Stomach smooth muscle (tissue), 2 donors: ENCODE measurements at regions not wholly inside any gene's neighbourhood (a gene's known extent, or its start where the extent isn't known, plus 50 kb on each side); places are given as distances from the start of the nearest gene placed in this dataset.

ENCODE experiments used
- H3K27ac ChIP-seq: one replicate; pipeline ENCODE4 v1.7.0; 2013; ENCODE audit warnings: mild to moderate bottlenecking, low read length, inconsistent platforms
- H3K27me3 ChIP-seq, 2 donors: one replicate each; pipeline ENCODE4 v1.7.0; 2013; ENCODE audit warnings: low read length in 2 of 2; ENCODE audit not compliant: insufficient read depth in 2 of 2, control insufficient read depth in 1 of 2
- H3K36me3 ChIP-seq, 2 donors: one replicate each; pipeline ENCODE4 v1.7.0; 2013; ENCODE audit warnings: low read length in 2 of 2; ENCODE audit not compliant: control insufficient read depth in 2 of 2, insufficient read depth in 2 of 2
- H3K4me1 ChIP-seq: one replicate; pipeline ENCODE4 v1.7.0; 2013; ENCODE audit warnings: low read length; ENCODE audit not compliant: control insufficient read depth, insufficient read depth
- H3K4me3 ChIP-seq, 2 donors: one replicate each; pipeline ENCODE4 v1.7.0; 2013; ENCODE audit warnings: low read length in 2 of 2
- H3K9ac ChIP-seq, 2 donors: one replicate each; pipeline ENCODE4 v1.7.0; 2013; ENCODE audit warnings: low read length in 2 of 2, mild to moderate bottlenecking in 1 of 2
- H3K9me3 ChIP-seq, 2 donors: one replicate each; pipeline ENCODE4 v1.7.0; 2013; ENCODE audit warnings: low read length in 2 of 2; ENCODE audit not compliant: control insufficient read depth in 2 of 2
- donor health status: healthy.
- donor health status: Pancreatic carcinoma.

DNA sequence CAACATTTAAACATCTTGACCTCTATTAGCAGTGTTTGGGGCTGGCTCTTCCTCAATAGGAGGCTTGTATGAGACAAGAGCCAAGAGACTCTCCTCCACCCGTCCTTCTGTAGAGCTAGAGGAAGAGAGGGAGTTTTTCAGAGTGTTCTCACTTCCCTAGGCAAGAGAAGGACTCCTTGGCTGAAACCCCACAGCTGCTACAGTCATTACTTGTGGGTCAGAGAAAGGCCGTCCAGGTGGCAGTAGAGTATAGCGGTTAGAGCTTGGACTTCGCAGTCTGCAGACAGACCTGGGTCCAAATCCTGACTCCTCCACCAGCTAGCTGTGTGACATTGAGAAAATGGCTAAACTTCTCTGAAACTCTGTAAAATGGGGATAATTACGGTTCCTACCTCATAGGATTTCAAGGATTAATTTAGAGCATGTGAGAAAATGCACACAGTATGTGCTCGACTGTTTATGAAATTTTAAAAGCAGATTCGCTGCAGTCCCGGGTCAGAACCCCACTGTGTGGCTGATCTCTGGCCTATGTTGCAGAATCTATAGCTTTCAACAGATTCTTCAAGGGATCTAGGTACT lies 80.8 kb upstream of the ARAP3 start:
- Histone ChIP-seq H3K9ac (no peak overlapping the region), H3K27ac (no peak overlapping the region), H3K9me3 (no peaks in the 10 kb centered on the region), H3K36me3 (no peaks in the 10 kb centered on the region), H3K27me3 (peaks cover 7 to 25% of the 10 kb centered on the region in 2 donors), H3K4me3 (no peak overlapping the region), H3K4me1 (no peaks in the 10 kb centered on the region)

DNA sequence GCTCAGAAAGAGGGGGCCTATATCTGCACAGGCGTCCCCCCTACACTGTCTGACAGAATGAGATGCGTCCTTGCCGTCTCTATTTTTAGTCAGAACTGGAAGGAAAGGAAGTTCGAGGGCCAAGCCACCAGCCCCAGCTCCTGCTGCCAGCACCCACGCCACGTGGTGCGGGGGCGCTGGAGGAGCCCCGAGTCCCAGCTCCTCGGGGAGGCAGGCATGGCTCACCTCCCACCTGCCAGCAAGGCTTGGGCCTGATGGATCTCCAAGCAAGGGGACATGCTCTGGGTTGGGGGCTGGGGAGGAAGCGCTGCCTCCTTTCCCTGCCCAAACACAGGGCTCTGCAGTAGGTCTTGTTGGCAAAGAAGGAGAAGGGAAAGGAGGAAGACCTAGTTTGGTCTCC lies 80.3 kb upstream of the ARAP3 start:
- no peaks in the 10 kb centered on the region for H3K36me3 ChIP-seq
- H3K27ac ChIP-seq, result no peak overlapping the region
- no peak overlapping the region for H3K4me3 ChIP-seq
- no peaks in the 10 kb centered on the region for H3K9me3 ChIP-seq
- no peaks in the 10 kb centered on the region for H3K4me1 ChIP-seq
- no peak overlapping the region for H3K9ac ChIP-seq
- peaks cover 7 to 25% of the 10 kb centered on the region in 2 donors for H3K27me3 ChIP-seq

GRCh38 chr5:141760753-141761152 lies 78.7 kb upstream of the ARAP3 start:
- Histone ChIP-seq H3K4me1 (no peaks in the 10 kb centered on the region), H3K4me3 (no peak overlapping the region), H3K27me3 (peaks cover 7 to 30% of the 10 kb centered on the region in 2 donors), H3K9me3 (no peaks in the 10 kb centered on the region), H3K27ac (no peak overlapping the region), H3K9ac (no peak overlapping the region), H3K36me3 (no peaks in the 10 kb centered on the region)

DNA sequence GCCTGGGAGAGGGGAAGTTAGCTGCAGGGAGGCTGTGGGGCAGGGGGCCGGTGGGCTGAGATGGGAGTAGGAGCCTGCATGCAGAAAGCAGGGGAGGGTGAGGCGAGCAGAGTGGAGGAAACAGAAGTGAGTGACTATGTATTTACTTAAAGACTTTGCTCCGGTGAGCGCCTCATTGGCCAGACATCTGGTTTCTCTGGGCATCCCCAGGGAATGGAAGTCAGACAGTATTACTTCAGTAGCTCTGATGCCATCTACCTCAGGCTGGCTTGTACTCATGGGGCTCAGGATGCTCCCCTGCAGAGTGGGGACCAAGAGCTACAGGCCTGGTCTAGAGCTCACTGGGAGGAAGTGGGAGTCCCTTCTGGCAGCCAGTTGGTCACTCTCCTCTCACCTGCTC lies 78.2 kb upstream of the ARAP3 start:
- Histone ChIP-seq H3K4me3 (no peak overlapping the region), H3K27ac (no peak overlapping the region), H3K27me3 (peaks cover 8 to 30% of the 10 kb centered on the region in 2 donors)

GRCh38 chr5:141758310-141758998 lies 76.4 kb upstream of the ARAP3 start:
- Histone ChIP-seq H3K27ac (no peak overlapping the region), H3K4me3 (no peak overlapping the region), H3K27me3 (peaks cover 23 to 43% of the 10 kb centered on the region in 2 donors), H3K9ac (no peak overlapping the region), H3K36me3 (no peaks in the 10 kb centered on the region), H3K4me1 (no peaks in the 10 kb centered on the region), H3K9me3 (no peaks in the 10 kb centered on the region)

More for the DNA sequence above, 78.2 kb upstream of the ARAP3 start:
- no peaks in the 10 kb centered on the region for H3K4me1 ChIP-seq
- H3K9ac ChIP-seq, result no peak overlapping the region
- H3K9me3 ChIP-seq, result no peaks in the 10 kb centered on the region
- H3K36me3 ChIP-seq, result no peaks in the 10 kb centered on the region

DNA sequence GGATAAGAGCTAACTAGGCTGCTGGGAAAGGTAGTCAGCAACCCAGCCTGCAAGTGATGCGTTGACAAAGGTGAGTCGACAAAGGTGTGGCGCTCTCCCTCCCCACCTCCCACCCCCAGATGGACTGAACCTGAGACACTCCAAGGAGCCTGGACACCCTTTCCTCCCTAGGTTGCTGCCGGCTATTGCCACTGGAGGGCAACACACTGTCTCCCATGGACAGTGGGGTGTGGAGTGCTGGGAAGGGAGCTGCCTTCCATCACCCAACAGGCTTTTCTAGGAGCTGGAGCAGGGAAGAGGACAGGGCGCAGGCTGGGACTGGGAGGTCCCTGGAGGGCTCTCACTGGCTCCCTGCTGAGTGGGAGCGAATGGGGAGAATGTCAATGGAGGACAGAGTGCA lies 75.4 kb upstream of the ARAP3 start:
- Histone ChIP-seq H3K4me1 (no peaks in the 10 kb centered on the region), H3K4me3 (no peak overlapping the region), H3K36me3 (no peaks in the 10 kb centered on the region), H3K9me3 (no peaks in the 10 kb centered on the region), H3K9ac (no peak overlapping the region), H3K27ac (no peak overlapping the region), H3K27me3 (peaks cover 24 to 44% of the 10 kb centered on the region in 2 donors)

DNA sequence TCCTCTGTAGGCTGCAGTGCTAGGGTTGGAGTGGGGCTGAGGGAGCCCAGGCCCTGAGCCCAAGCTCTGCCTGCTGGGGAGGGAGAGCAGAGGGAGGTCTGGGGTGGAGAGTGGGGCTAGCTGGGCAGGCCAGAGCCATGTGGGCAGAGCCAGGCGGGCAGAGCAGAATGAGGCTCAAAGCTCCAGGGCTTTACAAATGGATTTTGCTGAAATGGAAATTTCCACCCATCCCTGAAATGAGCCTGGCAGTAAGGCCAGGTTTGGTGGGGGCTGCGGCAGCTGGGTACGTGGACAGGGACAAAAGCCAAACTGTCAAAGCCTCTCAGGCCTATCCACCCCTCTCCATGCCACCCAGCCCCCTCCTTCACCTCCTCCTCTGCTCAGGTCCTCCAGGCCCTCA lies 74.2 kb upstream of the ARAP3 start:
- no peaks in the 10 kb centered on the region for H3K36me3 ChIP-seq
- no peak overlapping the region for H3K27ac ChIP-seq
- H3K27me3 ChIP-seq, result peaks cover 24 to 36% of the 10 kb centered on the region in 2 donors

DNA sequence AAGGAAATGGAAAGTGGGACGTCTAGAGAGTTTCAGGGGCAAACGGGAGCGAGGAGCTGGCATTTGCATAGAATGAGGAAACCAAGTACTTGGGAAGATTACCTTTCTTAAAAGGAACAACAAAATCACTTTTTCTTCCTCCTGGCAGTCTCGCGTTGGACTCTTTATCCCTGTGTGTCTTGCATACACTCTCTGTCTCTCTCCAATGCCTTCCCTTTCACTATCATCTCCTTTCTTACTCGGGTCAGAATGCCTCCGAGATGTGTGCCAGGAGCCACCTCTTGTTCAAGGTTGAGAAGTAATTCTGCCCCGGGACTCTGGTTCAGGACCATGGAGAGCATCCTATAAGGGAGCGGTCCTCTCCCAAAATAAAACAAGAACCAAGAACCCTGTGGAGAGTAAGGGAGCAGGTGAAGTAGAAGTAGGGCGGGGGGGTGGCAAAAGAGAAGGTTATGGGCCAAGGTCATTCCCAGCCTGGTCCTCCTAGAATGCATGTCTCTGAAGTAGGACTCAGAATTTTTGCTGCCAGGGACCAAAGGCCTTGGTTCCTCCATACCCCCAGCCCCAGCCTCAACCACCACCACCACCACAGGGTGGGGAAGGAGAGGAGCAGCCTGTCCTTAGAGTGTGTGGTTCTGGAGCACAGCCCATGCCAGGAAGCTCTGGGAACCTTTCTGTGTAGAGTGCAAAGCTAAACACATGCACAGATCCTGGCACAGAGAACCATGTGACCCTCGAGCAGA lies 72.1 kb upstream of the ARAP3 start:
- Histone ChIP-seq H3K27me3 (peaks cover 32 to 34% of the 10 kb centered on the region in 2 donors), H3K9me3 (no peaks in the 10 kb centered on the region), H3K36me3 (no peaks in the 10 kb centered on the region), H3K4me3 (no peak overlapping the region), H3K9ac (no peak overlapping the region), H3K27ac (no peak overlapping the region), H3K4me1 (no peaks in the 10 kb centered on the region)

More for the DNA sequence above, 74.2 kb upstream of the ARAP3 start:
- Histone ChIP-seq H3K4me1 (no peaks in the 10 kb centered on the region), H3K9me3 (no peaks in the 10 kb centered on the region), H3K9ac (no peak overlapping the region), H3K4me3 (no peak overlapping the region)

DNA sequence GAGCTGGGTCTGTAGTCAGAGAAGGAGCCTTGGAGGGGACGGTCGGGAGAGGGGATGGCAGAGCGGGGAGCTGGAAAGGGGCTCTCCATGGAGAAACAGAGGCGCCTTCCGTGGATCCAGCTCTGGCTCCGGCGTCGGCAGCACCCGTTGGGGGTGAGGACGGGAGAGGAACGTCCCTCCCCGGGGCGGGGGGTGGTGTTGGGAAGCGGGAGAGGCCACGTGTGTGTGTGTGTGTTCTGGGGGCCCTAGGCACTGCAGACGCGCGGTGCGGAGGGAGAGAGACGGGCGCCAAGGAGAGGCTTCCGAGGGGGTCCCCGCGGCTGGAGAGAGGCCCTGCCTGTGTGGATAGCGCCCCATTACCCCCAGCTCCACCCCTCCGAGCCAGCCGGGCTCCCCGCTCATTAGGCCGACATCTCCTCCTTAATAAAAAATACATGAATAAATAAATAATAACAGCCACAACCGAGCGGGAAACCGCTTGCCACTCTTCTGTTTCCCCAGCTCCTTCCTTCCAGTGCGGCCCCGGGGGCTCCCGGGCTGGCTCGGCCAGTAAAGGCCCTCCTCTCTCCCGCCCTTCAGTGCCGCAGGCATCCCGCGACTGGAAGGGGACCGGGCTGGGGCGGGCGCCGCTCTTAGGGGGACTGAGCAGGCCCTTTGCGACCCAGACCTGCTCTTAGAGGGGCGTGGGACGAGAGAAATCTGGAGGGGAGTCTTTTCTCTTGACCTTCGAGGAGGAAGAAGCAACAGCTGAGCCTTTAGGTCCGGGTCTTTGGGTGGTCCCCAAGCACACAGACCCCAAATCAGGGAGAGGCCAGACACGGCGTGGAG lies 71.3 kb upstream of the ARAP3 start:
- no peak overlapping the region for H3K27ac ChIP-seq
- H3K4me3 ChIP-seq, result no peak overlapping the region
- no peaks in the 10 kb centered on the region for H3K9me3 ChIP-seq
- H3K4me1 ChIP-seq, result no peaks in the 10 kb centered on the region
- H3K27me3 ChIP-seq, result peaks cover 28 to 30% of the 10 kb centered on the region in 2 donors
- H3K9ac ChIP-seq, result no peak overlapping the region
- H3K36me3 ChIP-seq, result no peaks in the 10 kb centered on the region
